Fibroblast of lung (primary cell): ENCODE measurements at regions not wholly inside any gene's neighbourhood (a gene's known extent, or its start where the extent isn't known, plus 50 kb on each side); places are given as distances from the start of the nearest gene placed in this dataset.

Source experiments
- DNase-seq, 2 donors: peaks; one replicate each; pipeline versions ENCODE4 v3.0.0 to v3.0.0-alpha.2; 2010; ENCODE audit warnings: low read depth in 2 of 2
- H2AFZ ChIP-seq: 2 replicates; pipeline ENCODE4 v1.5.1; 2012; ENCODE audit warnings: low read length, control low read depth, inconsistent platforms
- H3K27ac ChIP-seq: 2 replicates; pipeline ENCODE4 v1.5.1; 2011; ENCODE audit warnings: low read length, control low read depth; ENCODE audit not compliant: insufficient read depth
- H3K27me3 ChIP-seq: 2 replicates; pipeline ENCODE4 v1.5.1; 2011; ENCODE audit warnings: mild to moderate bottlenecking, low read length; ENCODE audit not compliant: control insufficient read depth, insufficient read depth
- H3K36me3 ChIP-seq: 2 replicates; pipeline ENCODE4 v1.5.1; 2011; ENCODE audit warnings: low read length; ENCODE audit not compliant: control insufficient read depth, insufficient read depth
- H3K4me1 ChIP-seq: 2 replicates; pipeline ENCODE4 v1.5.1; 2011; ENCODE audit warnings: low read length; ENCODE audit not compliant: control insufficient read depth, insufficient read depth; ENCODE audit errors: extremely low read depth
- H3K4me2 ChIP-seq: 2 replicates; pipeline ENCODE4 v1.5.1; 2011; ENCODE audit warnings: low read length, control low read depth; ENCODE audit not compliant: insufficient read depth; ENCODE audit errors: extremely low read depth
- H3K4me3 ChIP-seq, 4 experiments: fragments of 200-600 bp in 1 of 4; sonication (generic) in 1 of 4; replicated peaks in 1 of 4; 2 replicates each; pipeline ENCODE4 v1.5.1; 2011 to 2016; ENCODE audit warnings: low read length in 4 of 4, low read depth in 3 of 4, mild to moderate bottlenecking in 3 of 4, control low read depth in 2 of 4, inconsistent platforms in 1 of 4, mixed read lengths in 1 of 4; ENCODE audit not compliant: insufficient read depth in 1 of 4; ENCODE audit errors: control extremely low read depth in 1 of 4
- H3K79me2 ChIP-seq: 2 replicates; pipeline ENCODE4 v1.5.1; 2012; ENCODE audit warnings: mild to moderate bottlenecking, low read length, inconsistent platforms; ENCODE audit not compliant: control insufficient read depth, insufficient read depth
- H3K9ac ChIP-seq: 2 replicates; pipeline ENCODE4 v1.5.1; 2011; ENCODE audit warnings: mild to moderate bottlenecking, low read length, control low read depth; ENCODE audit not compliant: insufficient read depth
- H3K9me3 ChIP-seq: 2 replicates; pipeline ENCODE4 v1.5.1; 2012; ENCODE audit warnings: low read depth, low read length; ENCODE audit not compliant: control insufficient read depth, insufficient read depth
- H4K20me1 ChIP-seq: 2 replicates; pipeline ENCODE4 v1.5.1; 2011; ENCODE audit warnings: low read length; ENCODE audit not compliant: control insufficient read depth, insufficient read depth; ENCODE audit errors: extremely low read depth
- EZH2 ChIP-seq: IDR thresholded peaks from 2 replicates; pipeline ENCODE4 v1.5.1; 2012; ENCODE audit warnings: low read length, control low read depth, mild to moderate bottlenecking; ENCODE audit errors: missing control alignments
- TF ChIP-seq, protein P1 (sequence below), 2 donors: IDR thresholded peaks in 1 of 2; conservative IDR thresholded peaks in 1 of 2; 1 replicate in 1 of 2; 2 replicates in 1 of 2; pipeline ENCODE4 v1.5.1; 2011 to 2012; ENCODE audit warnings: low read length in 2 of 2, control low read depth in 1 of 2, inconsistent platforms in 1 of 2, low read depth in 1 of 2, mild to moderate bottlenecking in 1 of 2

DNA sequence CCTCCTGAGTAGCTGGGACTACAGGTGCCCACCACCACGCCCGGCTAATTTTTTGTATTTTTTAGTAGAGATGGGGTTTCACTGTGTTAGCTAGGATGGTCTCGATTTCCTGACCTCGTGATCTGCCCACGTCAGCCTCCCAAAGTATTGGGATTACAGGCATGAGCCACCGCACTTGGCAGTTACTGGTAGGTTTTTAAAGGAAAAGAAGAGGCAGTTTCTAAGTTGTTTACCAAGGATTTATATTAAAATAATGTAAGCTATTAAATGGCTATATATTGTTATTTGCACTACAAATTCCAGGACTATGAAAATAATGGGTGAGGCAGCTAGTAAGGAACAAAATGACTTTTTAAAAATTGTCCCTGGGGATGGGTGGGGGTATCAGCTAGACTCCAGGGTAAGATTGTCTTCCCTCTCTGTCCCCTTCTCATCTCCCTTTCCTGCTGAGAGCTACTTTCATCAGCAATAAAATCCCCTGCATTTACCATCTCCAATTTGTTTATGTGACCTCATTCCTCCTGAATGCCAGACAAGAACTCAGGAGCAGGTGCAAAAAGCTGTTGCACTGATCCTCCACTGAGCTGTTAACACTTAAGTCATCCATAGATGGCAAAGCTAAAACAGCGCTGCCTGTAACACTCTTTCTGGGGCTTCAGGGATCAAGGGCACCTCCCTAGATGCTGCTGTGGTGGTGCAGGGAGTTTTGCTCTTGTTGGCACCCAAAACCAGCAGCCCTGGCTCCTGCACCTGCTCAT lies 165.2 kb downstream of the ZPLD1 start:
- H3K27ac ChIP-seq: no peak overlapping the region
- no peak overlapping the region for H2AFZ ChIP-seq
- TF ChIP-seq, protein P1, sequence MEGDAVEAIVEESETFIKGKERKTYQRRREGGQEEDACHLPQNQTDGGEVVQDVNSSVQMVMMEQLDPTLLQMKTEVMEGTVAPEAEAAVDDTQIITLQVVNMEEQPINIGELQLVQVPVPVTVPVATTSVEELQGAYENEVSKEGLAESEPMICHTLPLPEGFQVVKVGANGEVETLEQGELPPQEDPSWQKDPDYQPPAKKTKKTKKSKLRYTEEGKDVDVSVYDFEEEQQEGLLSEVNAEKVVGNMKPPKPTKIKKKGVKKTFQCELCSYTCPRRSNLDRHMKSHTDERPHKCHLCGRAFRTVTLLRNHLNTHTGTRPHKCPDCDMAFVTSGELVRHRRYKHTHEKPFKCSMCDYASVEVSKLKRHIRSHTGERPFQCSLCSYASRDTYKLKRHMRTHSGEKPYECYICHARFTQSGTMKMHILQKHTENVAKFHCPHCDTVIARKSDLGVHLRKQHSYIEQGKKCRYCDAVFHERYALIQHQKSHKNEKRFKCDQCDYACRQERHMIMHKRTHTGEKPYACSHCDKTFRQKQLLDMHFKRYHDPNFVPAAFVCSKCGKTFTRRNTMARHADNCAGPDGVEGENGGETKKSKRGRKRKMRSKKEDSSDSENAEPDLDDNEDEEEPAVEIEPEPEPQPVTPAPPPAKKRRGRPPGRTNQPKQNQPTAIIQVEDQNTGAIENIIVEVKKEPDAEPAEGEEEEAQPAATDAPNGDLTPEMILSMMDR (conservative IDR thresholded peaks at IDR 0.05 in 1 of 2, IDR thresholded peaks at IDR 0.05 in 1 of 2; ENCODE audit: low read depth in 1 of 2, low read length in 2 of 2): no peak
- no peak for TF ChIP-seq EZH2
- H3K9ac ChIP-seq: no peak overlapping the region
- no peaks in the 10 kb centered on the region for H3K27me3 ChIP-seq
- no peak overlapping the region for H3K4me2 ChIP-seq
- H3K36me3 ChIP-seq: no peaks in the 10 kb centered on the region
- H4K20me1 ChIP-seq: no peaks in the 10 kb centered on the region
- H3K4me1 ChIP-seq: no peaks in the 10 kb centered on the region
- no peaks in the 10 kb centered on the region for H3K9me3 ChIP-seq
- DNase-seq: no peak
- no peak overlapping the region for H3K4me3 ChIP-seq
- no peaks in the 10 kb centered on the region for H3K79me2 ChIP-seq

DNA sequence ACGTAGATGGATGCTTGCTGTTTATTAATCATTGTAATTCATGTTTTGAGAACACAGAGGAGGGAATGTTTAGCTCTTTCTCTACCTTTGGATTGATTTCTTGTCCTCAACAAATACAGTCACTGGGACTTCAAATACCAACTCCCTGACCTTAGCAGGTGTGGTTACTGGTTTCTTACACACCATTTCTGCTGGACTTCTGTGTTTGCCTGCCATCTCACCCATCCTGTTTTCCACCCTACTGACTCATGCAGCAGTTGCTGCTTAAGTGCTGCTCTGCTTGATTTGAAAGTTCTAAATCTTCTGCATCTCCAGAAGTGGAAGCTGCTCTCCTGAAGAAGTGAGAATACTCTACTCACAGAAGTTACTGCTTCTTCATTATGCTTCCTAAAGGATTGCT lies 170.3 kb downstream of the ZPLD1 start:
- Histone ChIP-seq H3K27ac (no peak overlapping the region), H3K79me2 (no peaks in the 10 kb centered on the region), H4K20me1 (no peaks in the 10 kb centered on the region), H2AFZ (no peak overlapping the region), H3K4me2 (no peak overlapping the region), H3K9ac (no peak overlapping the region), H3K4me3 (no peak overlapping the region), H3K27me3 (no peaks in the 10 kb centered on the region), H3K36me3 (no peaks in the 10 kb centered on the region), H3K4me1 (no peaks in the 10 kb centered on the region), H3K9me3 (no peaks in the 10 kb centered on the region)
- DNase-seq: no peak
- TF ChIP-seq, protein P1 (conservative IDR thresholded peaks at IDR 0.05 in 1 of 2, IDR thresholded peaks at IDR 0.05 in 1 of 2; ENCODE audit: low read depth in 1 of 2, low read length in 2 of 2): no peak
- no peak for TF ChIP-seq EZH2

DNA sequence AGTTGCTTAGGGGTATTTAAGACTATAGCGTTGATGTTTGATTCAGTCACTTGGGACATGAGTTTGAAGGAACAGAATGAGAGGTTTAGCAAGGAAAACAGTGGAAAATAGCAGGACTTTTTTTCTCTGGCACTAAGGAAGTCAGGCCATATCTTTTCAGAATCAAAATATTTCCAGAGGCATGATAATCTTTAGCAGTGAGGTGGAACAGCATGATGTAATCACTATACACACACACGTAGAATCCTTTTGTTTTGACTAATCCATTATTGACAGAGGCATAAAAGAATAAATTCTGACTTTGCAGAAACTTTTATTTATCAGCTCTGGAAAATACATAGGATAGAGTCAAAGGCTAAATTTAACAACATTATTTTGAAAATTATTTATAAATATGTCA lies 174.1 kb downstream of the ZPLD1 start:
- Histone ChIP-seq H3K9me3 (no peaks in the 10 kb centered on the region), H3K27me3 (no peaks in the 10 kb centered on the region), H2AFZ (no peak overlapping the region), H3K27ac (no peak overlapping the region), H3K4me3 (no peak overlapping the region), H3K4me1 (no peaks in the 10 kb centered on the region), H3K36me3 (no peaks in the 10 kb centered on the region), H3K4me2 (no peak overlapping the region), H4K20me1 (no peaks in the 10 kb centered on the region), H3K9ac (no peak overlapping the region), H3K79me2 (no peaks in the 10 kb centered on the region)
- TF ChIP-seq, protein P1 (conservative IDR thresholded peaks at IDR 0.05 in 1 of 2, IDR thresholded peaks at IDR 0.05 in 1 of 2; ENCODE audit: low read depth in 1 of 2, low read length in 2 of 2): no peak
- TF ChIP-seq EZH2: no peak
- no peak for DNase-seq
